Vagina (tissue), 2 donors: ENCODE measurements at regions not wholly inside any gene's neighbourhood (a gene's known extent, or its start where the extent isn't known, plus 50 kb on each side); places are given as distances from the start of the nearest gene placed in this dataset.

Experiments used
- CTCF ChIP-seq, 3 experiments: fragments of 450-650 bp in 2 of 3; fragments of 200-600 bp in 1 of 3; sonication (generic) in 1 of 3; IDR thresholded peaks; one replicate each; pipeline ENCODE4 v1.5.1; 2017 to 2019; ENCODE audit warnings: antibody characterized with exemption in 3 of 3, mild to moderate bottlenecking in 2 of 3, moderate library complexity in 2 of 3
- POLR2A ChIP-seq, 2 donors: fragments of 450-650 bp; IDR thresholded peaks; one replicate each; pipeline ENCODE4 v1.6.1; 2017; ENCODE audit warnings: antibody characterized with exemption in 2 of 2, mild to moderate bottlenecking in 2 of 2, moderate library complexity in 2 of 2

DNA sequence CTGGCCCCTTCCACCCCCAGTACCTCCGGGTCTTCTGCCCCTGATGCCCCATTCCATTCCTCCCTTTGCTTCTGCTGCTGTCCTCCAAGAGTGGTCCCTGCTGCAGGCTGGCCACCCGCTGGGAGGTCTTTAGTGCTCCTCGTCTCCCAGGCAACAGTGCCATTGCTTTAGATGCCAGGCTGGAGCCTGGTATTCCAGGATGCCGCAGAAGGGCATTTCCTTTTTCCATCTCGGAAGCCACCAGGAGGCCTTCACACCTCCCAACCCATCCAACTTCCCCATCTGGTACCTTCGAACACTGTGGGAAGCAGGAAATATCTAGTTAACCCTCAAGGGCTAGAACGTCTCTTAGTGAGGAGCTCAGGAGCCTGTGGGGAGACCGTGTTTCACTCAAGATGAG is 92.9 kb upstream of the DUSP5 start:
- no peak for TF ChIP-seq CTCF (IDR thresholded peaks at IDR 0.05)
- TF ChIP-seq POLR2A (IDR thresholded peaks at IDR 0.05): no peak
